ENCODE measurements at regions not wholly inside any gene's neighbourhood (a gene's known extent, or its start where the extent isn't known, plus 50 kb on each side); places are given as distances from the start of the nearest gene placed in this dataset.

GRCh38 chr13:84029396-84029795 lies 147.1 kb upstream of the SLITRK1 start:
- DNase-seq (ENCODE audit: low read depth in 1 of 2, low spot score in 1 of 2), result no peak
- no peaks in the 10 kb centered on the region for H3K27me3 ChIP-seq (ENCODE audit: insufficient read depth, poor library complexity, severe bottlenecking)
- no peak overlapping the region for H3K27ac ChIP-seq (replicated peaks)
- H3K4me3 ChIP-seq (replicated peaks; ENCODE audit: insufficient read depth, low read length), result no peak overlapping the region
- TF ChIP-seq SPI1 (IDR thresholded peaks at IDR 0.05; ENCODE audit: borderline replicate concordance, low read depth), result no peak
- no peak for TF ChIP-seq REST (IDR thresholded peaks at IDR 0.05; ENCODE audit: insufficient replicate concordance, low read depth)
- TF ChIP-seq GABPA (IDR thresholded peaks at IDR 0.05; ENCODE audit: low read depth), result no peak
- TF ChIP-seq CTCF (IDR thresholded peaks at IDR 0.05; ENCODE audit: insufficient read depth, low read length), result no peak
- TF ChIP-seq POLR2AphosphoS5 (IDR thresholded peaks at IDR 0.05; ENCODE audit: low read depth), result no peak

GRCh38 chr13:84025824-84026223 lies 143.6 kb upstream of the SLITRK1 start:
- Histone ChIP-seq H3K27me3 (ENCODE audit: insufficient read depth, poor library complexity, severe bottlenecking) (no peaks in the 10 kb centered on the region), H3K27ac (replicated peaks) (no peak overlapping the region), H3K4me3 (replicated peaks; ENCODE audit: insufficient read depth, low read length) (no peak overlapping the region)
- no peak for DNase-seq (ENCODE audit: low read depth in 1 of 2, low spot score in 1 of 2)
- TF ChIP-seq GABPA (IDR thresholded peaks at IDR 0.05; ENCODE audit: low read depth) (no peak), SPI1 (IDR thresholded peaks at IDR 0.05; ENCODE audit: borderline replicate concordance, low read depth) (no peak), POLR2AphosphoS5 (IDR thresholded peaks at IDR 0.05; ENCODE audit: low read depth) (no peak), REST (IDR thresholded peaks at IDR 0.05; ENCODE audit: insufficient replicate concordance, low read depth) (no peak), CTCF (IDR thresholded peaks at IDR 0.05; ENCODE audit: insufficient read depth, low read length) (no peak)

GRCh38 chr13:83996415-83996814 lies 114.1 kb upstream of the SLITRK1 start:
- Histone ChIP-seq H3K4me3 (replicated peaks; ENCODE audit: insufficient read depth, low read length) (no peak overlapping the region), H3K27ac (replicated peaks) (no peak overlapping the region), H3K27me3 (ENCODE audit: insufficient read depth, poor library complexity, severe bottlenecking) (no peaks in the 10 kb centered on the region)
- TF ChIP-seq SPI1 (IDR thresholded peaks at IDR 0.05; ENCODE audit: borderline replicate concordance, low read depth), result no peak
- TF ChIP-seq CTCF (IDR thresholded peaks at IDR 0.05; ENCODE audit: insufficient read depth, low read length), result no peak
- no peak for TF ChIP-seq REST (IDR thresholded peaks at IDR 0.05; ENCODE audit: insufficient replicate concordance, low read depth)
- TF ChIP-seq GABPA (IDR thresholded peaks at IDR 0.05; ENCODE audit: low read depth), result no peak
- TF ChIP-seq POLR2AphosphoS5 (IDR thresholded peaks at IDR 0.05; ENCODE audit: low read depth), result no peak
- no peak for DNase-seq (ENCODE audit: low read depth in 1 of 2, low spot score in 1 of 2)
